Pulmonary artery endothelial cell (primary cell): ENCODE measurements at regions not wholly inside any gene's neighbourhood (a gene's known extent, or its start where the extent isn't known, plus 50 kb on each side); places are given as distances from the start of the nearest gene placed in this dataset.

Experiments
- DNase-seq: peaks from one replicate; pipeline ENCODE4 v3.0.0-alpha.2; 2011; ENCODE audit warnings: low read depth, low spot score

DNA sequence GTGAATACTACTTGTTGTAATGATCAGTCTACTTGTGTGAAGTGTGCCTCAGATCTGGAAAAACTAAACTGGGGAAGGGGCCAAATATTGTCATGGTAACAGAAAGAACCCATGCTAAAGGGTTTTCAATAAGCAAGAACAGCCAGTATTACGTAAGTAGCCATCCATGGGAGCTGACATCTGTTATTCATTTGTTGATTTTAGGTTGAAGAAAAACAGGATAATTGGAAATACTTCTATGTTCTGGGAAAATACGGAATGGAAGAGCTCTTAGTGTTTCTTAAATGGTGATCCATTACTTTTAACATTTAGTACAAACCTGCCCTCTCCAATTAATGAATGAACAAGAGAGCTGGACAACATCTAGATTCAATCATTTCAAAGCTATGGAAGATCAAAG lies 485.8 kb downstream of the NTRK2 start:
- DNase-seq: no peak

GRCh38 chr9:85151741-85152140 lies 482.2 kb downstream of the NTRK2 start:
- DNase-seq: no peak

GRCh38 chr9:85151162-85151561 lies 481.6 kb downstream of the NTRK2 start:
- DNase-seq: no peak

GRCh38 chr9:85147046-85147640 lies 477.6 kb downstream of the NTRK2 start:
- DNase-seq: no peak

DNA sequence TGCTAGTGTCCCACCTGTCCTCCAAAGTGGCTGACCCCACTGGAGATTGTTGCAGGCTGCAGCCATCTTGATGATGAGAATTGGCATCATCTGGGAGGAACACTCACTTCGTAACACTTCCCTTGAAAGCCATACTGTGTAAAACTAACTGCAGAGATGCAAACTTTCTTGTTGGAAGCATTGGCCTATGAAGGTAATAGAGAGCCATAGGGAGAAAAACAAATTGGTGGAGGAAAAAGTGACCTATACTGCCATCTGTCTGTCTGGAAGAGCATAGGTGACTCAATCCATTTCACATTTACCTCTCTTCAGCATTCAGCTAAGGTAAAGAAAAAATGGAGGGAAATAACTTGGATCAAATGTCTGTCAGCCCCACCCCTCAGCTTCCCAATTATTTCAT lies 473.4 kb downstream of the NTRK2 start:
- no peak for DNase-seq

DNA sequence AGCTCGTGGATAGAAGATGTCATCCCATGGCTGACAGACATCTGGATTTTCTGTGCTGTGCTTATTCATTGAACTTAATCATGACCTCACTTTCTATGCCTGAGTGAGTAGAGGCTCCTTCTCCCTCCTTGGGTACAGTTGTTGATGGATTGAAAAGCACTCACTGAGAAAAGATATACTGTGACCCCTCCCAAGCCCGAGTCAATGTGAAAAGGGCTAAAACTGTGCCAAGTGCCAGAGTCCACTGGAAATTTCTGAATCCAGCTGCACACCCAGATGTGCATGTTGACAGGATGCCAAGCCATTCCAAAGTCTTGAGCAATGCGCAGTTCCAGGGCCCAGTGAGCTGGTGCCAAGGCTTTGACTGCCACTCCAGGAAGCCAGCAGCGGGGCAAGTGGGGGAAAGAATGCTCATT lies 473.0 kb downstream of the NTRK2 start:
- no peak for DNase-seq

GRCh38 chr9:85137696-85138095 lies 468.2 kb downstream of the NTRK2 start:
- DNase-seq: no peak

DNA sequence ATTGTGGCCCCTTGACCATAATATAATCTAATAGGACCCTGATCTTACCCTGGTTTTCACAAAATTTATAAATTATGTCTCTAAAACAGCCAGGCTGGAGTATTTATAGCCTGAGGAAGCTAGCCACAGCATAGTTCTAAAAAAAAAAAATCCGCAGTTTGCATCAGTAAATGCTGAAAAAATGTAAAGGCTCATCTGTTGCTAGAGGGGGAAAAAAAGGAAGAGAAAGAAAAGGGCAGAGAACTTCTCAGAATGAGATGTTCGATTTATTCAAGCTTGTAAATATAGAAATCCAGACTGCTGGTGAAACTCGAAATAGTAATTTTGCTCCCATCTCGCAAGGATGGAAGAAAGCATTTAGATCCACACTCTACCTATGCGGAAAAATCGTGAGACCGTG lies 467.5 kb downstream of the NTRK2 start:
- DNase-seq: no peak

DNA sequence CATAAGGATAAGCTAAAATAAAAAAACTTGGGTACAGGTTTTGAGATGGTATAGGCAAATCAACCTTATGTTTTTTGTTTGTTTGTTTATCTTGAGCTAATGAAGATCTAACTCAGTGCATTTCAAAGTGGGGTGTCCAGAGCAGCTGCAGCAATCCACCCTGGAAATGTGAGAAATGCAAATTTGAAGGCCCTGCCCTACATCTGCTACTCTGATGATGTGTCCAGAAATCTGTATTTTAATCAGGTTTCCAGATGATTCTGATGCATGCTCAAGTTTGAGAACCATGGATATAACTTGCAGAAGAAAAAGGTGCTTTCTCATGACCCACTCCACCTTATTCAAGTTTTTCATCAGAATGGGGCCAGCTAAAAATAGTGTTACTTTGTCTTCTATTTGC lies 467.0 kb downstream of the NTRK2 start:
- no peak for DNase-seq

GRCh38 chr9:85130764-85131163 lies 461.2 kb downstream of the NTRK2 start:
- no peak for DNase-seq

- no peak for DNase-seq
Measured at GRCh38 chr9:85130260-85130659, 460.7 kb downstream of the NTRK2 start.

- no peak for DNase-seq
Measured at GRCh38 chr9:85129514-85129913, 460.0 kb downstream of the NTRK2 start.

DNA sequence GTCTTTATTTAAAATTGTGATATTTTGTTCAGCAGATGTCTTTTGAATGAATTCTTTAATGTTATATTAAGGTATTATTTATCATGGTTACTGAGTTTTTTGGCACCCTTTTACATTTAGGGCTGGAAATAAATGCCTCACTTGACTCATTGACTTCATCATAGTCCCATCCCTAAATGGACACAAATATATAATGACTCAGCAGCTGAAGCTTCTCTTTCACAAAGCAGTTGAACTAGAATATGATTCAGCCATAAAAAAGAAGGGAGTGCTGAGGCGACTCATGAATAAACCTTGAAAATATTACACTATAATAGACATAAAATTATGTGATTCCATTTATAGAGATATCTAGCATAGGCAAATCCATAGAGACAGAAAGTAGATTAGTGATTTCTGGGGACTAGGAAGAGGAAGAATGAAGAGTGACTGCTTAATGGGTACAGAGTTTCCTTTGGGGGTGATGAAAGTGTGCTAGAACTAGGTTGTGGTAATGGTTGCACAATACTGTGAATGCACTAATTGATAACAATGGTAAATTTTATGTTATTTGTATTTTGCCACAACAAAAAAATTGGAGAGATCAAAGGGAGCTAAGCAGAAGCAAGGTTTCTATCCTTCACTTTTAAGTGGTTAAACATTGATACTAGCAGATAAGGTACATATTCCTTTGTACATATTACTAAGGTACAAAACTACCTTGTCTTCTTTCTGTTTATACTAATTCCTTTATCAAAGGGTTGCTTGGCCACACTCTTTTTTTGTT lies 449.6 kb downstream of the NTRK2 start:
- DNase-seq: no peak

- DNase-seq: no peak
Measured at GRCh38 chr9:85117831-85118230, 448.3 kb downstream of the NTRK2 start.

GRCh38 chr9:85115473-85115872 lies 445.9 kb downstream of the NTRK2 start:
- DNase-seq: no peak

GRCh38 chr9:85114799-85115198 lies 445.3 kb downstream of the NTRK2 start:
- no peak for DNase-seq

DNA sequence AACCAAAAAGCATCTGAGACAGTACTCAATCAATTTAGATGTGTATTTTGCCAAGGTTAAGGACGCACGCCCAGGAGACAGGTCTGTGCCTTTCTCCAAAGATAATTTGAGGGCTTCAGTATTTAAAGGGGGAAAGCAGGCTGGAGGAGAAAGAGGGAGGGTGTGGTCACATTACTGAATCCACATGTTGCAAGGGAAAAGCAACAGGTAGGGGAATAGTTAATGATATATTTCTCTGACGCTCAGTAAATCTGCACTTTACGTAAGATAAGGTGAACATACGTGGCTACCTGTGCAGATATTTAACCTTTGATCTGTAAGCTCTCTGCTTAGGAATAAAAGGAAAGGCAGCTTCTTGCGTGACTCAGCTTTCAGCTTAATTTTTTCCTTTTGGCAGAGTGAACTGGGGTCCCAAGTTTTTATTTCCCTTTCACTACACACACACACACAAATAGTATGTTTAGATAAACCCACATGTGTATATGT lies 443.4 kb downstream of the NTRK2 start:
- DNase-seq: no peak

- no peak for DNase-seq
Measured at GRCh38 chr9:85112391-85112790, 442.9 kb downstream of the NTRK2 start.

- DNase-seq: no peak
Measured at GRCh38 chr9:85108746-85109145, 439.2 kb downstream of the NTRK2 start.

GRCh38 chr9:85108229-85108628 lies 438.7 kb downstream of the NTRK2 start:
- no peak for DNase-seq

GRCh38 chr9:85089188-85089969 lies 419.9 kb downstream of the NTRK2 start:
- no peak for DNase-seq

- no peak for DNase-seq
Measured at GRCh38 chr9:85081963-85082362, 412.4 kb downstream of the NTRK2 start.
